Omental fat pad (tissue), 3 donors: ENCODE measurements at regions not wholly inside any gene's neighbourhood (a gene's known extent, or its start where the extent isn't known, plus 50 kb on each side); places are given as distances from the start of the nearest gene placed in this dataset.

Source experiments
- ATAC-seq: fragments of 150-250 bp; one replicate; pipeline ENCODE4 v1.9.1; 2016; ENCODE audit warnings: mild to moderate bottlenecking, moderate library complexity; ENCODE audit not compliant: low FRiP score
- DNase-seq: peaks from one replicate; pipeline ENCODE4 v3.0.0-alpha.2; 2019; ENCODE audit warnings: low spot score
- CTCF ChIP-seq, 3 donors: fragments of 450-650 bp; IDR thresholded peaks; one replicate each; pipeline ENCODE4 v1.5.1; 2016 to 2017; ENCODE audit warnings: antibody characterized with exemption in 3 of 3, mild to moderate bottlenecking in 3 of 3, moderate library complexity in 2 of 3

GRCh38 chr20:56723331-56723730 is 94.2 kb downstream of the TFAP2C start:
- DNase-seq (no peak), ATAC-seq (no peak)
- no peak for TF ChIP-seq CTCF (IDR thresholded peaks at IDR 0.05)

- ATAC-seq (peak; percentile 95), DNase-seq (no peak)
Observed at GRCh38 chr20:56724241-56724757, 95.2 kb downstream of the TFAP2C start.

GRCh38 chr20:56730003-56730402 is 100.9 kb downstream of the TFAP2C start:
- TF ChIP-seq CTCF (IDR thresholded peaks at IDR 0.05) = no peak
- DNase-seq = no peak
- ATAC-seq = no peak

More at GRCh38 chr20:56724241-56724757, 95.2 kb downstream of the TFAP2C start:
- no peak for TF ChIP-seq CTCF (IDR thresholded peaks at IDR 0.05)

GRCh38 chr20:56730996-56731395 is 101.9 kb downstream of the TFAP2C start:
- TF ChIP-seq CTCF (IDR thresholded peaks at IDR 0.05) = no peak
- DNase-seq (no peak), ATAC-seq (no peak)

- DNase-seq (no peak), ATAC-seq (no peak)
- no peak for TF ChIP-seq CTCF (IDR thresholded peaks at IDR 0.05)
Observed at GRCh38 chr20:56731476-56731875, 102.4 kb downstream of the TFAP2C start.

- no peak for DNase-seq
- no peak for TF ChIP-seq CTCF (IDR thresholded peaks at IDR 0.05)
- no peak for ATAC-seq
Observed at GRCh38 chr20:56733967-56734366, 104.9 kb downstream of the TFAP2C start.

- DNase-seq (no peak), ATAC-seq (no peak)
- no peak for TF ChIP-seq CTCF (IDR thresholded peaks at IDR 0.05)
Observed at GRCh38 chr20:56735084-56735642, 106.1 kb downstream of the TFAP2C start.
